ENCODE measurements at regions not wholly inside any gene's neighbourhood (a gene's known extent, or its start where the extent isn't known, plus 50 kb on each side); places are given as distances from the start of the nearest gene placed in this dataset.

- TF ChIP-seq ELF4 (IDR thresholded peaks at IDR 0.05) (no peak), BHLHE40 (IDR thresholded peaks at IDR 0.05; ENCODE audit: borderline replicate concordance) (no peak), HDGF (IDR thresholded peaks at IDR 0.05; ENCODE audit: borderline replicate concordance) (no peak), SUZ12 (IDR thresholded peaks at IDR 0.05) (no peak), FOXM1 (IDR thresholded peaks at IDR 0.05; ENCODE audit: borderline replicate concordance) (no peak), PKNOX1 (IDR thresholded peaks at IDR 0.05) (no peak), FOXA1 (IDR thresholded peaks at IDR 0.05) (no peak), LEF1 (IDR thresholded peaks at IDR 0.05; ENCODE audit: borderline replicate concordance) (no peak), SP1 (IDR thresholded peaks at IDR 0.05) (no peak), L3MBTL2 (conservative IDR thresholded peaks at IDR 0.05) (no peak), TARDBP (IDR thresholded peaks at IDR 0.05) (no peak), FOXK2 (IDR thresholded peaks at IDR 0.05) (no peak), ARNT (IDR thresholded peaks at IDR 0.05) (no peak)
Measured at GRCh38 chr15:87781959-87782625, 474.4 kb downstream of the NTRK3 start.
